ENCODE measurements at regions not wholly inside any gene's neighbourhood (a gene's known extent, or its start where the extent isn't known, plus 50 kb on each side); places are given as distances from the start of the nearest gene placed in this dataset.

DNA sequence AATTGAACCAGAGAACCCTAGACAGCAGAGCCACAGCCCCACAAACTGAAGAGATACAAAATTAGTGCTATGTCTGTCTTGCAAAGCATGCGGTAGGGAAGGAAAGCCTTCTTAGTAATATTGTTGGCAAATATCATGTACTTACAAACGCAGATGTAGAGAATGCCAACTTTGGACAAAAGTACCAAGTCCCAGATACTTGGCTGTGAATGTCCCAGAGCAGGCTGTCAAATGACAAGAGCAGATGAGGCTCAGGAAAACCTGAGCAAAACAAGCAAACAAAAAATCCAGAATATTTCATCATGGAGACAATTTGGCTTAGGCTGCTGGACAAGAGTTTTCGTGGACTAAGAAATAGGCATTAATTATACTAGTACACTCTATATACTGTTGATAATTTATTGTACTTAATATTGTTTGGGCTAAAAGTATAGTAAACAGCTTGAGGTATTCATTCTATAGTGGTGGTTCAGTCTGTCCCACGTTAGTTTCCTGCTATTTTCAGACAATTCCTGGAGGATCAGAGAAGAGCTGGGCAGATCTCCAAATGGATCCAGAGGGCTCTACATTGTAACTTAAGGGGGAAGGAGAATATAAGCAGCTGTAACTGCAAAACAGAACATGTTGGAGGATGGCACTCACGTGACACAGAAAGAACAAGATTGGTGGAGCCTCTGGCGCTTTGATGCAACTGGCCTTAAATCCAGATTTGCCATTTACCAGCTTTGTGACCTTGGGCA lies 329.8 kb downstream of the ATP23 start:
- TF ChIP-seq, protein P1, sequence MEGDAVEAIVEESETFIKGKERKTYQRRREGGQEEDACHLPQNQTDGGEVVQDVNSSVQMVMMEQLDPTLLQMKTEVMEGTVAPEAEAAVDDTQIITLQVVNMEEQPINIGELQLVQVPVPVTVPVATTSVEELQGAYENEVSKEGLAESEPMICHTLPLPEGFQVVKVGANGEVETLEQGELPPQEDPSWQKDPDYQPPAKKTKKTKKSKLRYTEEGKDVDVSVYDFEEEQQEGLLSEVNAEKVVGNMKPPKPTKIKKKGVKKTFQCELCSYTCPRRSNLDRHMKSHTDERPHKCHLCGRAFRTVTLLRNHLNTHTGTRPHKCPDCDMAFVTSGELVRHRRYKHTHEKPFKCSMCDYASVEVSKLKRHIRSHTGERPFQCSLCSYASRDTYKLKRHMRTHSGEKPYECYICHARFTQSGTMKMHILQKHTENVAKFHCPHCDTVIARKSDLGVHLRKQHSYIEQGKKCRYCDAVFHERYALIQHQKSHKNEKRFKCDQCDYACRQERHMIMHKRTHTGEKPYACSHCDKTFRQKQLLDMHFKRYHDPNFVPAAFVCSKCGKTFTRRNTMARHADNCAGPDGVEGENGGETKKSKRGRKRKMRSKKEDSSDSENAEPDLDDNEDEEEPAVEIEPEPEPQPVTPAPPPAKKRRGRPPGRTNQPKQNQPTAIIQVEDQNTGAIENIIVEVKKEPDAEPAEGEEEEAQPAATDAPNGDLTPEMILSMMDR (IDR thresholded peaks at IDR 0.05; ENCODE audit: low read depth, low read length): no peak

DNA sequence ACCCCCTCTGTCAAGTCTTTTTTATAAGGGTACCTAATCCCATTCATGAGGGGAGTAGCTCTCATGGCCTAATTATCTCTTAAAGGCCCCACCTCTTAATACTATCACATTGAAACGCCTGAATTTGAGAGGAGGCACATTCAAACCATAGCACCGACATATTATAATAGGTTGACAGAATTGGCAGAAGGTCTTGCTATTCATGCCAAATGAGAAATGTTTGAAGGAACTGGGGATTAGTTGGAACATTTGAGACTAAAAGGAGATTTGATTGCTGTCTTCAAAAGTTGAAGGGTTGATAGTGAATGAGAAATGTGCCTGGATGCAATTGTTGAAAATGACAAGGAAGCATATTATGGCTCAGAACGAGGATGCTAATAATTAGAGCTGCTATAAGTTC lies 331.1 kb downstream of the ATP23 start:
- H3K4me3 ChIP-seq (ENCODE audit: low read depth, low read length): no peak overlapping the region
- TF ChIP-seq, protein P1 (IDR thresholded peaks at IDR 0.05; ENCODE audit: low read depth, low read length): no peak

More for the DNA sequence above, 329.8 kb downstream of the ATP23 start:
- H3K4me3 ChIP-seq (ENCODE audit: low read depth, low read length): no peak overlapping the region

DNA sequence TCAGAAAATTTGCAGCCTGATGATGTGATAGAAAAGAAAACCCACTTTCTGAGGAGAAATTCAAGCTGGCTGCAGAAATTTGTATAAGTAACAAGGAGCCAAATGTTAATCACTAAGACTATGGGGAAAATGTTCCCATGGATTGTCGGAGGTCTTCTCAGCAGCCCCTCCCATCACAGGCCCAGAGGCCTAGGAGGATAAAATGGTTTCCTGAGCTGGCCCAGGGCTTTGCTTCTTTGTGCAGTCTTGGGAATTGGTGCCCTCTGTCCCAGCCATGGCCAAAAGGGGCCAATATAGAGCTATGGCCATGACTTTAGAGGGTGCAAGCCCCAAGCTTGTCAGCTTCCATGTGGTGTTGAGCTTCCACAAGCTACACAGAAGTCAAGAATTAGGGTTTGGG lies 335.9 kb downstream of the ATP23 start:
- TF ChIP-seq, protein P1 (IDR thresholded peaks at IDR 0.05; ENCODE audit: low read depth, low read length): no peak
- H3K4me3 ChIP-seq (ENCODE audit: low read depth, low read length): no peak overlapping the region

DNA sequence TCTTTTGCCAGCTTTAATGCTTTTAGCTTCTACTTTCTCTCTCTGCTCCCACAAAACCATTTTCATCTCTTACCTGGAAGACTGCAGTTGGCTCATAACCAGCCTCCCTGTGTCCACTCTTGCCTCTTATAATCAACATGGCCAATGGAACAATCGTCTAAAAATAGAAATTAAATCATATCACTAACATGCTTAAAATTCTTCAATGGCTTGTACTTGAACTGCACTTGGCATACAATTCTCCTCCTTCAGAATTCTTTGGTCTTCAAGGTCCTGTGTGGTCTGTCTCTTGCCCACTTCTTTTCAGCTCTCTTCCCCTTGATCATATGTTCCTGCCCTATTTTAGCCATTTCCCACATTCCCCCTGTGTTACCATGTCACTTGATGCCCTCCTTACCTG lies 342.2 kb downstream of the ATP23 start:
- TF ChIP-seq, protein P1 (IDR thresholded peaks at IDR 0.05; ENCODE audit: low read depth, low read length): no peak
- H3K4me3 ChIP-seq (ENCODE audit: low read depth, low read length): no peak overlapping the region

DNA sequence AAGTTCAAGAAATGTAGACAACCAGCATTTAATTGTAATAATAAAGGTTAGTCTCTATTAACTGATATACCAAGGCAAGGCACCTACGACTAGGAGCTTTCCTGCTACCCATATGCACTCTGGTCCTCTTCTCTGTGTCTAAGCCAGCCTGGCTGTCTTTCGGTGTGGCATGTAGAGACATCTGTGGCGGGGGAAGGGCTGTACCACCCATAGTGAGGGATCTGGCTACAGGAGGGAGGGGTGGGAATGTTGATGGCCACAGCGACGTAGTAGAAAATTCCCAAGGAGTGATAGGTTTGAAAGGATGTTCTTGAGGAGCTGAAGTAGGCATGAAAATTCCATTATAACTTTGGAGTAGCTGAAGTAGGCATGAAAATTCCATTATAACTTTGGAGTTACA lies 344.2 kb downstream of the ATP23 start:
- TF ChIP-seq, protein P1 (IDR thresholded peaks at IDR 0.05; ENCODE audit: low read depth, low read length): no peak
- H3K4me3 ChIP-seq (ENCODE audit: low read depth, low read length): no peak overlapping the region

DNA sequence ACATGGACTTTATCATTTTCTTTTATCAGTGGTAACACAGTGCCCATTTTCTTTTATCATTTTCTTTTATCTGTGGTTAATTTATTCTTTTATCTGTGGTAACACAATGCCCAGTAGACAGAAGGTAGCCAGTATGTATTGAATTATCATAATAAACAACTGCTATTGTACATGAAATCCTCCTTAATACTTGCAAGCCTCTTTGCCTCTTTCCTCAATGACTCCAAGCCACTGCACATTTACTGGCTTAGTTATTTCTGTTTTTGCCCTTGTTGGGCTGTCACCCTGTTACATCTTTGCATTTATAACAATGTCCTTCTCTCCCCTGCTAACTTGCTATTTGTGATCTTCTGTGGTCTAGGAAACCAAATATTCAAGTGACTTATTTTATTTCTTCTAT lies 345.0 kb downstream of the ATP23 start:
- H3K4me3 ChIP-seq (ENCODE audit: low read depth, low read length): no peak overlapping the region
- TF ChIP-seq, protein P1 (IDR thresholded peaks at IDR 0.05; ENCODE audit: low read depth, low read length): no peak

DNA sequence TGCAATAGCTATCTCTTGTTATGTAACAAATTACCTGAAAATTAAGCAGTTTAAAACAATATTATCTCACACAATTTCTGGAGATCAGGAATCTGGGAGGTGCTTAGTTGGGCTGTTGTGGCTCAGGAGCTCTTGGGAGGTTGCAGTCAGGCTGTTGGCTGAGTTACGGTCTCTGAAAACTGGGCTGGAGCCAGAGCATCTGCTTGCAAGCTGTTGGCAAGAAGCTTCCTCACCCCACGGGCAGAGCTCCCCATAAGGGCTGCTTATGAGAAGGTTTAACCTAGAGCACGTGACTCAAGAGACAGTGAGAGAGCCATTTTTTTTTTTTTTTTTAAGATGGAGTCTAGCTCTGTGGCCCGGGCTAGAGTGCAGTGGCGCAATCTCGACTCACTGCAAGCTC lies 346.8 kb downstream of the ATP23 start:
- TF ChIP-seq, protein P1 (IDR thresholded peaks at IDR 0.05; ENCODE audit: low read depth, low read length): no peak
- no peak overlapping the region for H3K4me3 ChIP-seq (ENCODE audit: low read depth, low read length)

All from WI38 (cell line).